ENCODE measurements at regions not wholly inside any gene's neighbourhood (a gene's known extent, or its start where the extent isn't known, plus 50 kb on each side); places are given as distances from the start of the nearest gene placed in this dataset.

DNA sequence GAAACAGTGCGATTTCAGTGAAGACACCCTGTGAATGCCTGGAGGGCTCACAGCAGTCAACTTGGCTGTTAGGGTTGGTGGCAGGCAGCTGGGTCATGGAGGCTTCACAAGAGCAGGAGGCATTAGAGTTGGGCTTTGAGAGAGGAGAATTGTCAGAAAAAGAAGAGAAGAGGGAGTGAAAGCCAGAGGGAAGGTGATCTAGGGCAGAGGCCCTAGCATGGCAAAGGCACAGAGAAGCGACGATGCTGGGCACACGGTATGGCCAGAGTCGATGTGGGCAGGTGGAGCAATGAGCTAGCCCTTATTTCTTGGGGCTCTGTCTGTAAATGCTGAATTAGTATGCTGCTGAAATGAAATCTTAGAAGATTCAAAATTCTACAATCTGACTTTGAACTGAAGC is 52.6 kb upstream of the OLFM4 start:
- H3K27ac Mint-ChIP-seq, result peak overlapping the region; percentile 38
- H4K20me1 ChIP-seq (ENCODE audit: low read depth), result no peaks in the 10 kb centered on the region
- no peak overlapping the region for H3K4me3 Mint-ChIP-seq
- TF ChIP-seq EZH2phosphoT487 (IDR thresholded peaks at IDR 0.05) (no peak), EZH2 (IDR thresholded peaks at IDR 0.05) (no peak)
- TF ChIP-seq, protein P1, sequence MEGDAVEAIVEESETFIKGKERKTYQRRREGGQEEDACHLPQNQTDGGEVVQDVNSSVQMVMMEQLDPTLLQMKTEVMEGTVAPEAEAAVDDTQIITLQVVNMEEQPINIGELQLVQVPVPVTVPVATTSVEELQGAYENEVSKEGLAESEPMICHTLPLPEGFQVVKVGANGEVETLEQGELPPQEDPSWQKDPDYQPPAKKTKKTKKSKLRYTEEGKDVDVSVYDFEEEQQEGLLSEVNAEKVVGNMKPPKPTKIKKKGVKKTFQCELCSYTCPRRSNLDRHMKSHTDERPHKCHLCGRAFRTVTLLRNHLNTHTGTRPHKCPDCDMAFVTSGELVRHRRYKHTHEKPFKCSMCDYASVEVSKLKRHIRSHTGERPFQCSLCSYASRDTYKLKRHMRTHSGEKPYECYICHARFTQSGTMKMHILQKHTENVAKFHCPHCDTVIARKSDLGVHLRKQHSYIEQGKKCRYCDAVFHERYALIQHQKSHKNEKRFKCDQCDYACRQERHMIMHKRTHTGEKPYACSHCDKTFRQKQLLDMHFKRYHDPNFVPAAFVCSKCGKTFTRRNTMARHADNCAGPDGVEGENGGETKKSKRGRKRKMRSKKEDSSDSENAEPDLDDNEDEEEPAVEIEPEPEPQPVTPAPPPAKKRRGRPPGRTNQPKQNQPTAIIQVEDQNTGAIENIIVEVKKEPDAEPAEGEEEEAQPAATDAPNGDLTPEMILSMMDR (IDR thresholded peaks at IDR 0.05), result no peak
- H3K4me1 ChIP-seq, result peaks cover under 1% of the 10 kb centered on the region
- no peaks in the 10 kb centered on the region for H3K79me2 ChIP-seq (ENCODE audit: low read depth)
- no peak overlapping the region for H3K27ac ChIP-seq
- H3K4me2 ChIP-seq, result no peak overlapping the region
- no peak overlapping the region for H3K4me3 ChIP-seq
- H2AFZ ChIP-seq (replicated peaks), result no peak overlapping the region
- H3K4me1 Mint-ChIP-seq, result peaks cover 36% of the 10 kb centered on the region
- H3K36me3 Mint-ChIP-seq, result no peaks in the 10 kb centered on the region
- no peak overlapping the region for H3K9ac ChIP-seq
- H3K27me3 Mint-ChIP-seq (ENCODE audit: insufficient read depth, low read depth), result peaks cover 10% of the 10 kb centered on the region
- no peak for DNase-seq (ENCODE audit: low spot score)
- no peaks in the 10 kb centered on the region for H3K9me3 Mint-ChIP-seq
- H3K27me3 ChIP-seq, result no peaks in the 10 kb centered on the region
- no peaks in the 10 kb centered on the region for H3K36me3 ChIP-seq
- no peaks in the 10 kb centered on the region for H3F3A ChIP-seq (ENCODE audit: low read depth)
- H3K9me3 ChIP-seq (ENCODE audit: low read depth), result no peaks in the 10 kb centered on the region

DNA sequence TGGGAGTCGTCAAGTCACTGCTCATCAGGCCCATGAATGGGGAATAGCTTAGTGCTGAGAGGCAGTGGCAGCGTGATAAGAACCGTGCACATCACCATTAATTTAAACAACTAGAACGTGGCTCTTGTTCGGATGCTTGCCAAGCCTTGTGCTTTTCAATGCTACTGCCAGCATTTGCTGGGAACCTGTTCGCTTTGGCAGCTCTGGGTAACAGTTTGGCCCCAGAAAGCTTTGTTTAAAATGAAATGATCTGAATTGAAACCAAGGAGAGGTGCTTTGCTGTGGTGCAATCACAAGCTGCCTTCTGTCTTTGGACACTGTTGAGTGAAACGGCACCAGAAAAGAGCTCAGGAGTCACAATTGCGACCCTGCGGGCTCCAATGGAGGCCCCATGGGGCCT is 53.5 kb upstream of the OLFM4 start:
- H3K4me3 ChIP-seq, result no peak overlapping the region
- H3K4me2 ChIP-seq, result no peak overlapping the region
- Mint-ChIP-seq H3K36me3 (no peaks in the 10 kb centered on the region), H3K27ac (no peak overlapping the region), H3K9me3 (no peaks in the 10 kb centered on the region), H3K27me3 (ENCODE audit: insufficient read depth, low read depth) (peaks cover 8% of the 10 kb centered on the region), H3K4me1 (peaks cover 28% of the 10 kb centered on the region), H3K4me3 (peak overlapping the region; percentile 42)
- no peaks in the 10 kb centered on the region for H4K20me1 ChIP-seq (ENCODE audit: low read depth)
- H3K27me3 ChIP-seq, result no peaks in the 10 kb centered on the region
- no peak overlapping the region for H3K27ac ChIP-seq
- no peaks in the 10 kb centered on the region for H3K4me1 ChIP-seq
- no peaks in the 10 kb centered on the region for H3K36me3 ChIP-seq
- H3F3A ChIP-seq (ENCODE audit: low read depth), result no peaks in the 10 kb centered on the region
- no peaks in the 10 kb centered on the region for H3K79me2 ChIP-seq (ENCODE audit: low read depth)
- H2AFZ ChIP-seq (replicated peaks), result no peak overlapping the region
- H3K9ac ChIP-seq, result no peak overlapping the region
- no peak for DNase-seq (ENCODE audit: low spot score)
- no peaks in the 10 kb centered on the region for H3K9me3 ChIP-seq (ENCODE audit: low read depth)
- no peak for TF ChIP-seq EZH2phosphoT487 (IDR thresholded peaks at IDR 0.05)
- no peak for TF ChIP-seq EZH2 (IDR thresholded peaks at IDR 0.05)
- TF ChIP-seq, protein P1 (IDR thresholded peaks at IDR 0.05), result no peak

DNA sequence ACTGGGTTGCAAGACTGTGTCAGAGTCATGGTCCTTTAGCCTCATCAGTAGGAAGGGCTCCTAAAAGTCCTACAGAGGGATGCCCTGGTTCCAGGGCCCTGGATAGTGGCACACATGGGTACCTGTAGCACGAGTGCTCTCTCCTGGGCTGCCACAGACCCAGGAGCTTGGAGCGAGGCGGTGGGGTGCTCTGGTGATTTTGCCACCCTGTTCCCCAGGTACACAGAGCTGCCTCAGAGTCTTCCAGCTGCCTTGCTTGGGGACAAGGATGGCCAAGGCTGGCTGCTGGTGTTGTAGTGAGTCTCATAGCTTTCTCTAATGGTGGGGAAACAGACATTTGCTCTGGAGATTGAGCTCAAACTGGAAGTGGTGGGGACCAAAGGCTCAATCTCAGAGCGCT is 53.9 kb upstream of the OLFM4 start:
- Mint-ChIP-seq H3K27ac (peak overlapping the region; percentile 76), H3K4me1 (peaks cover 23% of the 10 kb centered on the region), H3K27me3 (ENCODE audit: insufficient read depth, low read depth) (peaks cover 8% of the 10 kb centered on the region), H3K36me3 (no peaks in the 10 kb centered on the region), H3K9me3 (no peaks in the 10 kb centered on the region), H3K4me3 (peak overlapping the region; percentile 42)
- no peak overlapping the region for H3K4me2 ChIP-seq
- H3K79me2 ChIP-seq (ENCODE audit: low read depth), result no peaks in the 10 kb centered on the region
- no peak overlapping the region for H2AFZ ChIP-seq (replicated peaks)
- no peak for DNase-seq (ENCODE audit: low spot score)
- no peak overlapping the region for H3K27ac ChIP-seq
- H4K20me1 ChIP-seq (ENCODE audit: low read depth), result no peaks in the 10 kb centered on the region
- H3K27me3 ChIP-seq, result no peaks in the 10 kb centered on the region
- no peaks in the 10 kb centered on the region for H3K36me3 ChIP-seq
- H3K4me3 ChIP-seq, result no peak overlapping the region
- no peaks in the 10 kb centered on the region for H3K4me1 ChIP-seq
- no peaks in the 10 kb centered on the region for H3F3A ChIP-seq (ENCODE audit: low read depth)
- H3K9ac ChIP-seq, result no peak overlapping the region
- no peak for TF ChIP-seq EZH2 (IDR thresholded peaks at IDR 0.05)
- TF ChIP-seq, protein P1 (IDR thresholded peaks at IDR 0.05), result no peak
- no peak for TF ChIP-seq EZH2phosphoT487 (IDR thresholded peaks at IDR 0.05)
- H3K9me3 ChIP-seq (ENCODE audit: low read depth), result no peaks in the 10 kb centered on the region

All from neural progenitor cell (in vitro differentiated cells).